PFSK-1 (cell line): ENCODE measurements at regions not wholly inside any gene's neighbourhood (a gene's known extent, or its start where the extent isn't known, plus 50 kb on each side); places are given as distances from the start of the nearest gene placed in this dataset.

Experiments
- FOXP2 ChIP-seq: optimal IDR thresholded peaks from 2 replicates; pipeline ENCODE3; 2011; ENCODE audit warnings: borderline replicate concordance, control low read depth, inconsistent platforms; ENCODE audit not compliant: insufficient read depth; ENCODE audit errors: extremely low read length, extremely low read depth
- POLR2AphosphoS5 ChIP-seq: IDR thresholded peaks from 2 replicates; pipeline ENCODE4 v1.6.1; 2012; ENCODE audit warnings: low read depth, mild to moderate bottlenecking, control low read depth, low read length, moderate library complexity
- REST ChIP-seq, 2 experiments: IDR thresholded peaks; 2 replicates each; pipeline versions ENCODE4 v1.6.1 to v1.8.0; 2011 to 2012; ENCODE audit warnings: low read depth in 2 of 2, low read length in 2 of 2, control low read depth in 1 of 2, inconsistent platforms in 1 of 2, mild to moderate bottlenecking in 1 of 2, moderate library complexity in 1 of 2; ENCODE audit not compliant: insufficient read depth in 1 of 2
- SIN3A ChIP-seq: IDR thresholded peaks from 2 replicates; pipeline ENCODE4 v1.6.1; 2012; ENCODE audit warnings: mild to moderate bottlenecking, low read length, moderate library complexity, borderline replicate concordance; ENCODE audit not compliant: insufficient read depth
- TAF1 ChIP-seq: IDR thresholded peaks from 2 replicates; pipeline ENCODE4 v1.6.1; 2012; ENCODE audit warnings: low read length, control low read depth, borderline replicate concordance; ENCODE audit not compliant: insufficient read depth

- TF ChIP-seq TAF1 (no peak), SIN3A (no peak), REST (IDR thresholded peaks at IDR 0.05; ENCODE audit: insufficient read depth in 1 of 2, low read depth in 2 of 2, low read length in 2 of 2) (no peak), FOXP2 (no peak), POLR2AphosphoS5 (no peak)
Observed at GRCh38 chr18:42271647-42272414, 316.8 kb downstream of the PIK3C3 start.

- TF ChIP-seq TAF1 (no peak), FOXP2 (no peak), SIN3A (no peak), POLR2AphosphoS5 (no peak), REST (IDR thresholded peaks at IDR 0.05; ENCODE audit: insufficient read depth in 1 of 2, low read depth in 2 of 2, low read length in 2 of 2) (no peak)
Observed at GRCh38 chr18:42274488-42275137, 319.6 kb downstream of the PIK3C3 start.

GRCh38 chr18:42275138-42275535, 320.1 kb downstream of the PIK3C3 start:
- TF ChIP-seq TAF1 (no peak), REST (IDR thresholded peaks at IDR 0.05; ENCODE audit: insufficient read depth in 1 of 2, low read depth in 2 of 2, low read length in 2 of 2) (no peak), FOXP2 (no peak), POLR2AphosphoS5 (no peak), SIN3A (no peak)

- TF ChIP-seq TAF1 (no peak), SIN3A (no peak), REST (IDR thresholded peaks at IDR 0.05; ENCODE audit: insufficient read depth in 1 of 2, low read depth in 2 of 2, low read length in 2 of 2) (no peak), FOXP2 (no peak), POLR2AphosphoS5 (no peak)
Observed at GRCh38 chr18:42275949-42276730, 321.1 kb downstream of the PIK3C3 start.

- TF ChIP-seq POLR2AphosphoS5: no peak
Observed at GRCh38 chr18:42281124-42281523, 326.1 kb downstream of the PIK3C3 start.
